Pancreas (tissue), 10 donors: ENCODE measurements at regions not wholly inside any gene's neighbourhood (a gene's known extent, or its start where the extent isn't known, plus 50 kb on each side); places are given as distances from the start of the nearest gene placed in this dataset.

Source experiments
- ATAC-seq, 4 donors: fragments of 200-7000 bp; cut with Tn5 transposase; one replicate each; pipeline versions ENCODE4 v1.8.0 to v1.9.1; 2020; ENCODE audit warnings: mild to moderate bottlenecking in 4 of 4, moderate library complexity in 4 of 4
- DNase-seq, 6 donors: peaks; one replicate each; pipeline ENCODE4 v3.0.0-alpha.2; 2020
- FAIRE-seq: peaks from 2 replicates; lab custom pipeline; 2012; peaks lifted over from hg19 to GRCh38; lab: Jason Lieb, UNC
- H3K27ac ChIP-seq, 4 donors: fragments of 200-600 bp; sonication (generic); 1 replicate in 3 of 4; 2 replicates in 1 of 4; pipeline versions ENCODE4 v1.5.0 to v1.8.0; 2020
- H3K27me3 ChIP-seq, 4 donors: fragments of 200-600 bp; one replicate each; pipeline ENCODE4 v1.8.0; 2021
- H3K36me3 ChIP-seq, 3 donors: fragments of 200-600 bp; sonication (generic) in 1 of 3; one replicate each; pipeline versions ENCODE4 v1.5.0 to v1.8.0; 2020 to 2021
- H3K4me1 ChIP-seq, 3 donors: fragments of 200-600 bp; one replicate each; pipeline ENCODE4 v1.8.0; 2021
- H3K4me3 ChIP-seq, 4 donors: fragments of 200-600 bp; sonication (generic) in 2 of 4; one replicate each; pipeline versions ENCODE4 v1.5.0 to v1.8.0; 2020 to 2021
- H3K9me3 ChIP-seq, 4 donors: fragments of 200-600 bp; one replicate each; pipeline ENCODE4 v1.8.0; 2021
- WGBS, 2 donors: extraction: QIAGEN DNeasy Blood & Tissue Kit; methylation state at CpG; one replicate each; pipeline ENCODE4 v1.1.7; 2013; 5-methylcytosine and 5-hydroxymethylcytosine counted together
- intact Hi-C, 3 donors: fragments of 100-400 bp; cut with DNase I; formaldehyde crosslinking; loops; one replicate each; pipeline versions ENCODE4 v1.11.1 to v1.14.2; 2022
- TF ChIP-seq, protein P1 (sequence below), 4 donors: fragments of 200-600 bp; sonication (generic) in 3 of 4; IDR thresholded peaks; one replicate each; pipeline versions ENCODE4 v1.5.0 to v1.8.0; 2021; ENCODE audit warnings: antibody characterized with exemption in 4 of 4
- donor health status: healthy with polysubstance abuse.
- donor health status: DM: no; HTN: no; CAD: no; lungs with moderate emphysema.
- donor health status: DM: no; HTN: no; CAD: no.
- donor health status: control.
- donor health status: control.
- donor health status: Bipolar disorder and iron deficiency.
- donor health status: DM: yes; HTN: yes; CAD: no.
- donor health status: DM: no; HTN: no; CAD: no.
- donor health status: DM: no; HTN: no; CAD: no.
- donor health status: DM: yes; HTN: yes; CAD: no.

DNA sequence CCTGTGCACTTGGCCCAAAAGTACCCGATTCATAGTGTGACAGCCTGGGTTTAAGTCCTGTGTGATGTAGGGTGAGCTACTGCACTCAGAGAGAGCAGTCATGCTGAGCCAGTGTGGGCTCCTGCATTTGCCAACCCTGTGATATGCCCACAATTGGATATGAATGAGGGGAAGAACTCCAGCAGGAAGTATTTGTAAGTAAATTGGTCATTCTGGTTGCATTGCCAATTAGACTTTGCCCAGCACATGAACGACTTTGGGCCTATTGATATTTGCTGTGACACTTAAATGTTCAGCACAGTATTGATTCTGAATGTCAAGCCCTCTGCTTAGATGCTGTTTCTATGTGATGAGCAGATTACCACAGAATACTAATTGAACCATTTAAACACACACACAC is 570.9 kb downstream of the PIK3C3 start:
- TF ChIP-seq, protein P1, sequence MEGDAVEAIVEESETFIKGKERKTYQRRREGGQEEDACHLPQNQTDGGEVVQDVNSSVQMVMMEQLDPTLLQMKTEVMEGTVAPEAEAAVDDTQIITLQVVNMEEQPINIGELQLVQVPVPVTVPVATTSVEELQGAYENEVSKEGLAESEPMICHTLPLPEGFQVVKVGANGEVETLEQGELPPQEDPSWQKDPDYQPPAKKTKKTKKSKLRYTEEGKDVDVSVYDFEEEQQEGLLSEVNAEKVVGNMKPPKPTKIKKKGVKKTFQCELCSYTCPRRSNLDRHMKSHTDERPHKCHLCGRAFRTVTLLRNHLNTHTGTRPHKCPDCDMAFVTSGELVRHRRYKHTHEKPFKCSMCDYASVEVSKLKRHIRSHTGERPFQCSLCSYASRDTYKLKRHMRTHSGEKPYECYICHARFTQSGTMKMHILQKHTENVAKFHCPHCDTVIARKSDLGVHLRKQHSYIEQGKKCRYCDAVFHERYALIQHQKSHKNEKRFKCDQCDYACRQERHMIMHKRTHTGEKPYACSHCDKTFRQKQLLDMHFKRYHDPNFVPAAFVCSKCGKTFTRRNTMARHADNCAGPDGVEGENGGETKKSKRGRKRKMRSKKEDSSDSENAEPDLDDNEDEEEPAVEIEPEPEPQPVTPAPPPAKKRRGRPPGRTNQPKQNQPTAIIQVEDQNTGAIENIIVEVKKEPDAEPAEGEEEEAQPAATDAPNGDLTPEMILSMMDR (IDR thresholded peaks at IDR 0.05) = no peak
- WGBS, 2 donors = 24 to 30% methylated on average over 2 of the region's 2 CpGs
- H3K9me3 ChIP-seq = no peaks in the 10 kb centered on the region
- intact Hi-C loops = no loop called here
- peak; percentile 63 to 91 (median 89) for ATAC-seq
- H3K4me1 ChIP-seq = no peaks in the 10 kb centered on the region
- no peak overlapping the region for H3K27ac ChIP-seq
- no peaks in the 10 kb centered on the region for H3K27me3 ChIP-seq
- no peak for FAIRE-seq
- H3K36me3 ChIP-seq = no peaks in the 10 kb centered on the region
- DNase-seq = peak in 2 of 6 donors; percentile 3 to 13
- H3K4me3 ChIP-seq = no peak overlapping the region

DNA sequence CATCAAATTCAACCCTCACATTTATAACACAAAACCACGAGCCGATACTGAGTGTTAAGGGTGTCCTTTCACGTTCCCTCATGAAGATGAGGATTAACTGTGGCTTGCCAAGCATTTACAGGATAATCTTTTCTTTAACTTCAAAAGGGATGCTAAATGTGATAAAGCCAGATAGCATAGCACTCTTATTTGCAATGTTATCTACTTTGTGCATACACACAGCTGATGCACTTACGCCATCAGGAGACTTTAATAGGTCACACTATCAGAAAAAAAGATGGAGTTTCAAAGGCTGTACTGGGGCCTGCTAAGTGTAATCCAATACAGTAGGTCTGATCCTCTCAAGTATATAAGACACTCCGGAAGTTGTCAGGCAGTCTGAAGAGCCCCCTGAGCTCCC is 572.7 kb downstream of the PIK3C3 start:
- FAIRE-seq (no peak), ATAC-seq (no peak), DNase-seq (no peak)
- H3K4me3 ChIP-seq = no peak overlapping the region
- H3K36me3 ChIP-seq = no peaks in the 10 kb centered on the region
- H3K4me1 ChIP-seq = no peaks in the 10 kb centered on the region
- H3K9me3 ChIP-seq = no peaks in the 10 kb centered on the region
- 76 to 79% methylated on average over 5 of the region's 5 CpGs for WGBS, 2 donors
- no peak overlapping the region for H3K27ac ChIP-seq
- TF ChIP-seq, protein P1 (IDR thresholded peaks at IDR 0.05) = no peak
- intact Hi-C loops = no loop called here
- H3K27me3 ChIP-seq = no peaks in the 10 kb centered on the region

- ATAC-seq = no peak
- no peaks in the 10 kb centered on the region for H3K36me3 ChIP-seq
- no peak overlapping the region for H3K4me3 ChIP-seq
- no peak for DNase-seq
- WGBS, 2 donors = 36 to 50% methylated on average over 1 of the region's 1 CpG
- intact Hi-C loops = no loop called here
- no peaks in the 10 kb centered on the region for H3K4me1 ChIP-seq
- TF ChIP-seq, protein P1 (IDR thresholded peaks at IDR 0.05) = no peak
- H3K27ac ChIP-seq = no peak overlapping the region
- no peaks in the 10 kb centered on the region for H3K9me3 ChIP-seq
- FAIRE-seq = no peak
- H3K27me3 ChIP-seq = no peaks in the 10 kb centered on the region
Measured at GRCh38 chr18:42530276-42530675, 575.2 kb downstream of the PIK3C3 start.

GRCh38 chr18:42532119-42532518 is 577.1 kb downstream of the PIK3C3 start:
- no peaks in the 10 kb centered on the region for H3K9me3 ChIP-seq
- H3K27ac ChIP-seq = no peak overlapping the region
- 53 to 69% methylated on average over 1 of the region's 1 CpG for WGBS, 2 donors
- no peak for ATAC-seq
- DNase-seq = no peak
- H3K4me3 ChIP-seq = no peak overlapping the region
- H3K27me3 ChIP-seq = no peaks in the 10 kb centered on the region
- no peaks in the 10 kb centered on the region for H3K36me3 ChIP-seq
- no peak for FAIRE-seq
- intact Hi-C loops = no loop called here
- TF ChIP-seq, protein P1 (IDR thresholded peaks at IDR 0.05) = no peak
- H3K4me1 ChIP-seq = no peaks in the 10 kb centered on the region

- DNase-seq (no peak), ATAC-seq (peak in 1 of 4 donors; percentile 27)
Measured at GRCh38 chr18:42533009-42533575, 578.1 kb downstream of the PIK3C3 start.

More at GRCh38 chr18:42533009-42533575, 578.1 kb downstream of the PIK3C3 start:
- TF ChIP-seq, protein P1 (IDR thresholded peaks at IDR 0.05) = no peak
- no peak overlapping the region for H3K27ac ChIP-seq
- no peak overlapping the region for H3K4me3 ChIP-seq
- intact Hi-C loops = no loop called here
- no peaks in the 10 kb centered on the region for H3K4me1 ChIP-seq
- no peaks in the 10 kb centered on the region for H3K36me3 ChIP-seq
- no peak for FAIRE-seq
- 40 to 42% methylated on average over 4 of the region's 4 CpGs for WGBS, 2 donors
- no peaks in the 10 kb centered on the region for H3K27me3 ChIP-seq
- no peaks in the 10 kb centered on the region for H3K9me3 ChIP-seq
